HEK293T (cell line): ENCODE measurements at regions not wholly inside any gene's neighbourhood (a gene's known extent, or its start where the extent isn't known, plus 50 kb on each side); places are given as distances from the start of the nearest gene placed in this dataset.

Experiments used
- CTCF ChIA-PET: fragments of 350-600 bp; formaldehyde crosslinking; extraction: SDS; loops from one replicate; lab custom pipeline; 2021; ENCODE audit warnings: antibody characterized with exemption, inconsistent platforms; lab: Yijun Ruan, JAX
- POLR2A ChIA-PET: fragments of 350-600 bp; formaldehyde crosslinking; extraction: SDS; loops from one replicate; lab custom pipeline; 2020; ENCODE audit warnings: antibody characterized with exemption, inconsistent platforms; lab: Yijun Ruan, JAX
- DNase-seq: peaks from one replicate; pipeline ENCODE4 v3.0.0; 2012; ENCODE audit warnings: mixed read lengths; ENCODE audit errors: extremely low spot score
- ARNT ChIP-seq: fragments of 450-650 bp; IDR thresholded peaks from 2 replicates; pipeline ENCODE4 v1.6.1; 2017; ENCODE audit warnings: mild to moderate bottlenecking
- BHLHE40 ChIP-seq: fragments of 450-650 bp; IDR thresholded peaks from 2 replicates; pipeline ENCODE4 v1.6.1; 2016; ENCODE audit warnings: mild to moderate bottlenecking, moderate library complexity, borderline replicate concordance
- CTBP1 ChIP-seq: fragments of 450-650 bp; IDR thresholded peaks from 2 replicates; pipeline ENCODE4 v1.6.1; 2016; ENCODE audit warnings: borderline replicate concordance
- ELF4 ChIP-seq: fragments of 450-650 bp; IDR thresholded peaks from 2 replicates; pipeline ENCODE4 v1.6.1; 2017; ENCODE audit warnings: antibody characterized with exemption
- FOXA1 ChIP-seq: fragments of 450-650 bp; IDR thresholded peaks from 2 replicates; pipeline ENCODE4 v1.6.1; 2016; ENCODE audit warnings: mild to moderate bottlenecking
- FOXK2 ChIP-seq: fragments of 450-650 bp; IDR thresholded peaks from 2 replicates; pipeline ENCODE4 v1.6.1; 2016; ENCODE audit warnings: mild to moderate bottlenecking
- FOXM1 ChIP-seq: fragments of 450-650 bp; IDR thresholded peaks from 2 replicates; pipeline ENCODE4 v1.6.1; 2017; ENCODE audit warnings: mild to moderate bottlenecking, borderline replicate concordance
- HDGF ChIP-seq: fragments of 450-650 bp; IDR thresholded peaks from 2 replicates; pipeline ENCODE4 v1.6.1; 2017; ENCODE audit warnings: antibody characterized with exemption, borderline replicate concordance
- L3MBTL2 ChIP-seq: fragments of 450-650 bp; conservative IDR thresholded peaks from 2 replicates; pipeline ENCODE4 v1.6.1; 2016; ENCODE audit warnings: mild to moderate bottlenecking
- LEF1 ChIP-seq: fragments of 450-650 bp; IDR thresholded peaks from 2 replicates; pipeline ENCODE4 v1.6.1; 2017; ENCODE audit warnings: mild to moderate bottlenecking, borderline replicate concordance
- NFRKB ChIP-seq: fragments of 450-650 bp; IDR thresholded peaks from 2 replicates; pipeline ENCODE4 v1.6.1; 2016; ENCODE audit warnings: mild to moderate bottlenecking, moderate library complexity
- SP1 ChIP-seq: fragments of 450-650 bp; IDR thresholded peaks from 2 replicates; pipeline ENCODE4 v1.6.1; 2017
- SUZ12 ChIP-seq: fragments of 450-650 bp; IDR thresholded peaks from 2 replicates; pipeline ENCODE4 v1.6.1; 2016; ENCODE audit warnings: mild to moderate bottlenecking
- TARDBP ChIP-seq: fragments of 450-650 bp; IDR thresholded peaks from 2 replicates; pipeline ENCODE4 v1.6.1; 2016
- ZNF384 ChIP-seq: fragments of 450-650 bp; IDR thresholded peaks from 2 replicates; pipeline ENCODE4 v1.6.1; 2016
- TF ChIP-seq, protein P1 (sequence below): fragments of 450-650 bp; IDR thresholded peaks from 2 replicates; pipeline ENCODE4 v1.6.1; 2016

GRCh38 chr7:131145770-131146169, 181.9 kb upstream of the MKLN1 start:
- no peak for DNase-seq
- POLR2A ChIA-PET = no interaction called here
- no peak for TF ChIP-seq L3MBTL2
- TF ChIP-seq BHLHE40 = no peak
- no peak for TF ChIP-seq CTBP1
- TF ChIP-seq NFRKB = no peak
- no peak for TF ChIP-seq TARDBP
- TF ChIP-seq FOXK2 = no peak
- TF ChIP-seq, protein P1, sequence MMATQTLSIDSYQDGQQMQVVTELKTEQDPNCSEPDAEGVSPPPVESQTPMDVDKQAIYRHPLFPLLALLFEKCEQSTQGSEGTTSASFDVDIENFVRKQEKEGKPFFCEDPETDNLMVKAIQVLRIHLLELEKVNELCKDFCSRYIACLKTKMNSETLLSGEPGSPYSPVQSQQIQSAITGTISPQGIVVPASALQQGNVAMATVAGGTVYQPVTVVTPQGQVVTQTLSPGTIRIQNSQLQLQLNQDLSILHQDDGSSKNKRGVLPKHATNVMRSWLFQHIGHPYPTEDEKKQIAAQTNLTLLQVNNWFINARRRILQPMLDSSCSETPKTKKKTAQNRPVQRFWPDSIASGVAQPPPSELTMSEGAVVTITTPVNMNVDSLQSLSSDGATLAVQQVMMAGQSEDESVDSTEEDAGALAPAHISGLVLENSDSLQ = no peak
- TF ChIP-seq ARNT = no peak
- CTCF ChIA-PET = no interaction called here

DNA sequence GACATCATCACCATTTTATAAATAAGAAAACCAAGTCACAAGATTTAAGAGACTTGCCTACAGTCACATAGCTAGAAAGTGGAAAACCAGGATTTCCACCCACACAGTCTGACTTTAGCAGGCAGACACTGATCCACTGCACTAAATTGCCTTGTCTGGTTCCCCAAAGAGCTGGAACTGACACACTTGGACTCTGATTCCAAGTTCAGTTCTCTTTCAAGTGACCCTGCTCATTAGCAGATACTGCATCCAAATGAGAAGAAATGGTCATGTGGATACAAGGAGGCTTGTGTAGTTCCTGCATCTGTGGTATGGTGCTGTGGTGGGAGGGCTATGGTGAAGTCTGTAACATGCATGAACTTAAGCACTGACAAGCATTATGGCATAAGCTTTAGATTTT, 180.1 kb upstream of the MKLN1 start:
- ChIA-PET POLR2A (no interaction called here), CTCF (interaction anchor here (1.1 kb wide), 1 partner anchor 26 kb away, joined by 3 read pairs; no protein-coding TSS in a partner anchor)
- DNase-seq = no peak
- TF ChIP-seq FOXM1 = no peak
- no peak for TF ChIP-seq BHLHE40
- TF ChIP-seq L3MBTL2 = no peak
- no peak for TF ChIP-seq FOXK2
- no peak for TF ChIP-seq ARNT
- TF ChIP-seq CTBP1 = no peak
- TF ChIP-seq ELF4 = no peak
- TF ChIP-seq LEF1 = no peak
- TF ChIP-seq ZNF384 = no peak
- no peak for TF ChIP-seq SP1
- no peak for TF ChIP-seq NFRKB
- TF ChIP-seq SUZ12 = no peak
- TF ChIP-seq HDGF = no peak

DNA sequence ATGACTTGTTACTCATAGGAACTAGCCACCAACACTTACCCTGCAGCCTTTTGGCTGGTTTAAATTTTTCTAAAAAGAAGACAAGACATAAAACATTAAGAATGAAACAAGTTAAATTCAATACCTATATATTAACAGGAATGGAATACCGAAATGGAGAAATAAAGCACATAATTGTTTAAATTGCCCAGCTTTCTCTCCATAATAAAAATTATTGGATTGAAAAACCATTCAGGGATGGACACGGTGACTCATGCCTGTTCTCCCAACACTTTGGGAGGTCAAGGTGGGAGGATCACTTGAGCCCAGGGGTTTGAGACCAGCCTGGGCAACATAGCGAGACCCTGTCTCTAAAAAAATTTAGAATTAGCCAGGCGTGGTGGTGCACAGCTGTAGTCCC, 179.4 kb upstream of the MKLN1 start:
- ChIA-PET POLR2A (no interaction called here), CTCF (interaction anchor here (1.1 kb wide), 1 partner anchor 26 kb away, joined by 3 read pairs; no protein-coding TSS in a partner anchor)
- no peak for DNase-seq
- TF ChIP-seq FOXM1 = no peak
- no peak for TF ChIP-seq CTBP1
- no peak for TF ChIP-seq FOXA1
- TF ChIP-seq L3MBTL2 = no peak
- no peak for TF ChIP-seq BHLHE40
- TF ChIP-seq ZNF384 = no peak
- TF ChIP-seq FOXK2 = no peak
- no peak for TF ChIP-seq SP1
- TF ChIP-seq HDGF = no peak

DNA sequence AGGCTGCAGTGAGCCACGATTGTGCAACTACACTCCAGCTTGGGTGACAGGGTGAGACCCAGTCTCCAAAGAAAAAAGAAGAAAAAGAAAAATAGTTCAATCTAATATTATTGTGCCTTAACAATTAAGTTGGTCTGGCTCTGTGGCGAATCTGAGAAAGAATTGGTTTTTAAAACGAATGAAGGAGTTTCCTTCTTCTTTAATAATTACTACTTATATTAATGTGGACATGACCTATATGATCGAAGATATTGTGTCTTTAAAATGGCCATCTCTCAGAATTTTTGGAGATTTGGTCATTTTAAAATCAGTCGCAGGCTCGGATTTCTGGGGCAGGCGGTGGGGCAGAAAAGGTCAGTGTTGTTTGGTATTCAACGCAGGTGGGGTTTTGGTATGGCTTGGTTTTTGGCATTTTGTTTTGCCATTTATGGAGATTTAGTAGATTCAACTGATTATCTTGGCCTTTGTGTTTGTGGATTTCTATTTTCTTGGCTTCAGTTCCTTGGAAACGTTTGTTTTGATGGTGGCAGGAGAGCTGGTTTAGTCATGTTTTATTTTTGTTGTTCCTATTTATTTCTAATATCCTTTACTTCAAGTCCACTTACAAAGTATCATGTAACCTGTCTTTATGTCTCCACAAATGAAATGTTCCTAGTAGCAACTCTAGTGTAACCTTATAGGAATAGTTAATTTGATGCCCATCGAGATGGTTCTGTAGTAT, 178.8 kb upstream of the MKLN1 start:
- POLR2A ChIA-PET = no interaction called here
- DNase-seq = no peak
- no peak for TF ChIP-seq TARDBP
- no peak for TF ChIP-seq ELF4
- TF ChIP-seq, protein P1 = no peak
- no peak for TF ChIP-seq FOXK2
- no peak for TF ChIP-seq SUZ12
- TF ChIP-seq LEF1 = no peak
- no peak for TF ChIP-seq L3MBTL2
- TF ChIP-seq ZNF384 = no peak
- TF ChIP-seq HDGF = no peak
- TF ChIP-seq SP1 = no peak
- TF ChIP-seq FOXA1 = no peak
- no peak for TF ChIP-seq NFRKB
- no peak for TF ChIP-seq BHLHE40
- CTCF ChIA-PET = no interaction called here

GRCh38 chr7:131149429-131149773, 178.3 kb upstream of the MKLN1 start:
- DNase-seq = no peak
- POLR2A ChIA-PET = no interaction called here
- no peak for TF ChIP-seq ELF4
- TF ChIP-seq, protein P1 = no peak
- CTCF ChIA-PET = interaction anchor here (1.2 kb wide), 1 partner anchor 40 kb away, joined by 4 read pairs; no protein-coding TSS in a partner anchor

DNA sequence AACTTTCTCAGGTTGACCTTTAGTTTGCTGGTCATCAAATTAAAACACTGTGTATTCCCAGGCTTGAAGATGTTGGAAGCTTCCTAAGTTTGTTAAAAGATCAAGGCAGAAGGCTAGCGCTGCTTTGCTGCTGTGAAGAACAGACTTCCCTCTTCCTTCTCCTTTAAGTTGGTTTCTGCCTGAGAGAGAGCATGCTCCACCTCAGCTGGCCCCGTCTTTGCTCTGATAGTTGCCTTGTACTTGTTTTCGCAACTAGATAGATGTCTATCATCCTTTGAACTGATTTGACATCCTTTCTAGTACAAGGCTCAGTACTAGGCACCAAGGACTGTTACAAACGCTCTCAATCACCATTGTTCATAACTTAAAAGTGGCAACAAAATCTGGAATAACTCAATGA, 177.8 kb upstream of the MKLN1 start:
- POLR2A ChIA-PET = no interaction called here
- TF ChIP-seq BHLHE40 = no peak
- TF ChIP-seq NFRKB = no peak
- no peak for TF ChIP-seq FOXA1
- TF ChIP-seq CTBP1 = no peak
- TF ChIP-seq ZNF384 = no peak
- no peak for TF ChIP-seq SUZ12
- TF ChIP-seq FOXM1 = no peak
- TF ChIP-seq L3MBTL2 = no peak
- no peak for TF ChIP-seq ARNT
- no peak for TF ChIP-seq SP1
- CTCF ChIA-PET = interaction anchor here (1.2 kb wide), 1 partner anchor 40 kb away, joined by 4 read pairs; no protein-coding TSS in a partner anchor
- DNase-seq = no peak

GRCh38 chr7:131151034-131151433, 176.6 kb upstream of the MKLN1 start:
- ChIA-PET POLR2A (no interaction called here), CTCF (no interaction called here)
- DNase-seq = no peak

More at GRCh38 chr7:131151034-131151433, 176.6 kb upstream of the MKLN1 start:
- TF ChIP-seq ARNT (no peak), SP1 (no peak), TARDBP (no peak), FOXM1 (no peak), SUZ12 (no peak), CTBP1 (no peak), FOXA1 (no peak), ZNF384 (no peak), L3MBTL2 (no peak), ELF4 (no peak), HDGF (no peak), FOXK2 (no peak), BHLHE40 (no peak), NFRKB (no peak), LEF1 (no peak)
- TF ChIP-seq, protein P1 = no peak
